ENCODE measurements at regions not wholly inside any gene's neighbourhood (a gene's known extent, or its start where the extent isn't known, plus 50 kb on each side); places are given as distances from the start of the nearest gene placed in this dataset.
"Not testable (repeated sequence)": the region's sequence is repeated elsewhere in the genome, so short reads cannot be mapped to it uniquely, and the experiment has no call there.

DNA sequence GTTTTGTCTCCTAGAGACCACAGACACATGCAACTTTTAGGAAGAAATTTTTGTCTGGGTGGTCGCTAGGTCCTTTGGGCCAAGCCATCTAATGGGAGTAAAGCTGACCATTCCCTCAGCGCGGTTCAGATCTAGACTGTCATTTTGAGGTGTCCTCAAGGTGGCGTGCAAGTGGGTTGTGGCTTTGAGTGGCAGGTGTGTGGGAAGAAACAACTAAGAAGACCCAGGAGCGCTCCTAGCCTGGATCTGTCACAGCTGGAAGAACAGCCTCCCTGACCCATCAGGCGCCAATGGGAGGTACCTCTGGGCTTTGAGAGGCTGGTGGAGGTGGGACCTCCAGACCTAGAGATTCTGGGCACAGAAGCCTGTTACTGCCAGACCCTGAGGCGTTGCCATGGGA, 645.1 kb downstream of the KCNJ18 start:
- no peak for DNase-seq
- POLR2A ChIA-PET, result no interaction called here
- Histone ChIP-seq H3K4me3 (ENCODE audit: control insufficient read depth in 1 of 7, extremely low read depth in 1 of 7, insufficient read depth in 4 of 7, low read depth in 2 of 7, low read length in 6 of 7) (no peak overlapping the region), H3K27ac (ENCODE audit: insufficient read depth in 1 of 2, low read depth in 1 of 2, low read length in 2 of 2, poor library complexity in 1 of 2, severe bottlenecking in 2 of 2) (no peak overlapping the region), H3K27me3 (replicated peaks in 2 of 5; ENCODE audit: control insufficient read depth in 4 of 5, insufficient read depth in 5 of 5, low read length in 4 of 5) (no peaks in the 10 kb centered on the region), H3K9me3 (ENCODE audit: control extremely low read depth in 1 of 5, control insufficient read depth in 4 of 5, insufficient read depth in 2 of 5, low read depth in 1 of 5, low read length in 4 of 5) (peaks cover 0 to 6% (median 4%) of the 10 kb centered on the region in 5 experiments), H3K4me1 (ENCODE audit: control extremely low read depth in 1 of 4, control insufficient read depth in 4 of 4, insufficient read depth in 4 of 4, low read length in 3 of 4) (no peaks in the 10 kb centered on the region), H3K36me3 (ENCODE audit: control insufficient read depth in 4 of 4, insufficient read depth in 4 of 4, low read length in 3 of 4) (no peaks in the 10 kb centered on the region)
- 48% methylated on average over 5 of the region's 7 CpGs for WGBS (ENCODE audit: insufficient coverage)
- CTCF ChIA-PET, result no interaction called here

DNA sequence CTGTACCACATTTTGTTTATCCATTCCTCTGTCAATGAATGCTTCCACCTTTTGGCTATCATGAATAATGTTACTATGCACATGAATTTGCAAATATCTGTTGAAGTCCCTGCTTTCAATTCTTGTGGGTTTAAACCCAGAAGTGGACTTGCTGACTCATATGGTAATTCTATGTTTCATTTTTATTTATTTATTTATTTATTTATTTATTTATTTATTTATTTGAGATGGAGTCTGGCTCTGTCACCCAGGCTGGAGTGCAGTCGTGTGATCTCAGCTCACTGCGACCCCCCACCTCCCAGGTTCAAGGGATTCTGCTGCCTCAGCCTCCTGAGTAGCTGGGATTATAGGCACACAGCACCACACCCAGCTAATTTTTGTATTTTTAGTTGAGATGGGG, 664.3 kb downstream of the KCNJ18 start:
- H3K9me3 ChIP-seq (ENCODE audit: control extremely low read depth in 1 of 5, control insufficient read depth in 4 of 5, insufficient read depth in 2 of 5, low read depth in 1 of 5, low read length in 4 of 5); DNase-seq; H3K4me3 ChIP-seq (ENCODE audit: control insufficient read depth in 1 of 7, extremely low read depth in 1 of 7, insufficient read depth in 4 of 7, low read depth in 2 of 7, low read length in 6 of 7); POLR2A ChIA-PET; CTCF ChIA-PET; H3K36me3 ChIP-seq (ENCODE audit: control insufficient read depth in 4 of 4, insufficient read depth in 4 of 4, low read length in 3 of 4); H3K27ac ChIP-seq (ENCODE audit: insufficient read depth in 1 of 2, low read depth in 1 of 2, low read length in 2 of 2, poor library complexity in 1 of 2, severe bottlenecking in 2 of 2); H3K27me3 ChIP-seq (replicated peaks in 2 of 5; ENCODE audit: control insufficient read depth in 4 of 5, insufficient read depth in 5 of 5, low read length in 4 of 5); H3K4me1 ChIP-seq (ENCODE audit: control extremely low read depth in 1 of 4, control insufficient read depth in 4 of 4, insufficient read depth in 4 of 4, low read length in 3 of 4): not testable (repeated sequence)
- no CpG with 5 or more reads among the region's 2 CpGs for WGBS (ENCODE audit: insufficient coverage)

DNA sequence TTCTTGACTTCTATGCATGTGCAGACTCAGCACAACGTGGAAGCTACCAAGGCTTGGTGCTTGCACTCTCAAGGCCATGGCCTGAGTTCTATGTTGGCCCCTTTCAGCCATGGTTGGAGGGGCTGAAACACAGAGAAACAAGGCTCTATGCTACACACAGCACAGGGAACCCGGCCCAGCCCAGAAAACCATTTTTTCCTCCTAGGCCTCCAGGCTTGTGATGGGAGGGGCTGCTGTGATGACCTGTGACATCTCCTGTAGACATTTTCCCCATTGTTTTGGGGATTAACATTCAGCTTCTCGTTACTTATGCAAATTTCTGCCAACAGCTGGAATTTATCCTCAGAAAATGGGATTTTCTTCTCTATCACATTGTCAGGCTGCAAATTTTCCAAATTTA, 678.7 kb downstream of the KCNJ18 start:
- H3K9me3 ChIP-seq (ENCODE audit: control extremely low read depth in 1 of 5, control insufficient read depth in 4 of 5, insufficient read depth in 2 of 5, low read depth in 1 of 5, low read length in 4 of 5); H3K4me3 ChIP-seq (ENCODE audit: control insufficient read depth in 1 of 7, extremely low read depth in 1 of 7, insufficient read depth in 4 of 7, low read depth in 2 of 7, low read length in 6 of 7); H3K4me1 ChIP-seq (ENCODE audit: control extremely low read depth in 1 of 4, control insufficient read depth in 4 of 4, insufficient read depth in 4 of 4, low read length in 3 of 4); POLR2A ChIA-PET; H3K27ac ChIP-seq (ENCODE audit: insufficient read depth in 1 of 2, low read depth in 1 of 2, low read length in 2 of 2, poor library complexity in 1 of 2, severe bottlenecking in 2 of 2); DNase-seq; CTCF ChIA-PET; H3K36me3 ChIP-seq (ENCODE audit: control insufficient read depth in 4 of 4, insufficient read depth in 4 of 4, low read length in 3 of 4); H3K27me3 ChIP-seq (replicated peaks in 2 of 5; ENCODE audit: control insufficient read depth in 4 of 5, insufficient read depth in 5 of 5, low read length in 4 of 5): not testable (repeated sequence)
- WGBS (ENCODE audit: insufficient coverage), result 9% methylated on average over 1 of the region's 3 CpGs

DNA sequence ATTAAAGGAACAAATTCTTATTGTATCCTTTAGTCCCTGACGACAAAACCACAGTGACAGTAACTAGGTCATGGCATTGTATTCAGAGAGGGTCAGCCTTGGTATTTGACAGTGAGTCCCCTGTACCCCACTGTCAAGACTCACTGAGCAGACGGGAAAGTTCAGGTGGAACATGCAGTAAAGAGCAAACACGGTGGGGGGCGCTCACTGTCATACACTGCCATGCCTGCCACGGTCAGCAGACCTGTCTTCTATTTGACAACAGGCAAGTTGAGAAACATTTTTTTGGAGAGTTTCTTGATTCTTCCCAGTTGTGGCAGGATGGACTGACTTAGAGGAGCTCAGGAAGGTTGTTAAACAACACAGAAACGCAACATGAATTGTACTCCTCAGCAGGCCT, 681.6 kb downstream of the KCNJ18 start:
- Histone ChIP-seq H3K27me3 (replicated peaks in 2 of 5; ENCODE audit: control insufficient read depth in 4 of 5, insufficient read depth in 5 of 5, low read length in 4 of 5) (no peaks in the 10 kb centered on the region), H3K4me3 (ENCODE audit: control insufficient read depth in 1 of 7, extremely low read depth in 1 of 7, insufficient read depth in 4 of 7, low read depth in 2 of 7, low read length in 6 of 7) (no peak overlapping the region), H3K4me1 (ENCODE audit: control extremely low read depth in 1 of 4, control insufficient read depth in 4 of 4, insufficient read depth in 4 of 4, low read length in 3 of 4) (no peaks in the 10 kb centered on the region), H3K36me3 (ENCODE audit: control insufficient read depth in 4 of 4, insufficient read depth in 4 of 4, low read length in 3 of 4) (no peaks in the 10 kb centered on the region), H3K9me3 (ENCODE audit: control extremely low read depth in 1 of 5, control insufficient read depth in 4 of 5, insufficient read depth in 2 of 5, low read depth in 1 of 5, low read length in 4 of 5) (peaks cover 0 to 9% (median 5%) of the 10 kb centered on the region in 5 experiments), H3K27ac (ENCODE audit: insufficient read depth in 1 of 2, low read depth in 1 of 2, low read length in 2 of 2, poor library complexity in 1 of 2, severe bottlenecking in 2 of 2) (no peak overlapping the region)
- WGBS (ENCODE audit: insufficient coverage), result 53% methylated on average over 5 of the region's 6 CpGs
- CTCF ChIA-PET, result no interaction called here
- POLR2A ChIA-PET, result no interaction called here
- DNase-seq, result no peak

DNA sequence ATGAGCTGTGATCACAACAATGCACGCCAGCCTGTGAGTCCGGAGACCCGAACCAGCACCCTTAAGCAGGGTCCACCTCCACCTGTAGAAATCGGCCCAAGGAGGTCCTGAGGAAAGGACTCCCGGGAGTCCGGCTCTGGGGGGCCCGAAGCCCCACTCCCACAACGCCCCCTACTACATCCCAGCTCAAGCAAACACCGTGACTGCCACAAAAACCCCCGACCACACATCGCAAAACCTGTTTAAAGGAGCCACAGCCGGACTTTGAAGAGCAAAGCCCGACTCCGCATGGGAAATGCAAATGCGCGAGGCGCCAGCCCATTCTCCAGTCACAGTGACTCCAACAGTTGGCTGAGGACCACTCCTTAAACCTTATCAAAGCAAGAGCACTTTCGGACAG, 682.4 kb downstream of the KCNJ18 start:
- 73% methylated on average over 16 of the region's 18 CpGs for WGBS (ENCODE audit: insufficient coverage)
- peaks cover 0 to 9% (median 4%) of the 10 kb centered on the region in 5 experiments for H3K9me3 ChIP-seq (ENCODE audit: control extremely low read depth in 1 of 5, control insufficient read depth in 4 of 5, insufficient read depth in 2 of 5, low read depth in 1 of 5, low read length in 4 of 5)
- H3K4me1 ChIP-seq (ENCODE audit: control extremely low read depth in 1 of 4, control insufficient read depth in 4 of 4, insufficient read depth in 4 of 4, low read length in 3 of 4), result no peaks in the 10 kb centered on the region
- no peak for DNase-seq
- no peak overlapping the region for H3K4me3 ChIP-seq (ENCODE audit: control insufficient read depth in 1 of 7, extremely low read depth in 1 of 7, insufficient read depth in 4 of 7, low read depth in 2 of 7, low read length in 6 of 7)
- no peak overlapping the region for H3K27ac ChIP-seq (ENCODE audit: insufficient read depth in 1 of 2, low read depth in 1 of 2, low read length in 2 of 2, poor library complexity in 1 of 2, severe bottlenecking in 2 of 2)
- no peaks in the 10 kb centered on the region for H3K27me3 ChIP-seq (replicated peaks in 2 of 5; ENCODE audit: control insufficient read depth in 4 of 5, insufficient read depth in 5 of 5, low read length in 4 of 5)
- CTCF ChIA-PET, result no interaction called here
- no peaks in the 10 kb centered on the region for H3K36me3 ChIP-seq (ENCODE audit: control insufficient read depth in 4 of 4, insufficient read depth in 4 of 4, low read length in 3 of 4)
- POLR2A ChIA-PET, result no interaction called here

DNA sequence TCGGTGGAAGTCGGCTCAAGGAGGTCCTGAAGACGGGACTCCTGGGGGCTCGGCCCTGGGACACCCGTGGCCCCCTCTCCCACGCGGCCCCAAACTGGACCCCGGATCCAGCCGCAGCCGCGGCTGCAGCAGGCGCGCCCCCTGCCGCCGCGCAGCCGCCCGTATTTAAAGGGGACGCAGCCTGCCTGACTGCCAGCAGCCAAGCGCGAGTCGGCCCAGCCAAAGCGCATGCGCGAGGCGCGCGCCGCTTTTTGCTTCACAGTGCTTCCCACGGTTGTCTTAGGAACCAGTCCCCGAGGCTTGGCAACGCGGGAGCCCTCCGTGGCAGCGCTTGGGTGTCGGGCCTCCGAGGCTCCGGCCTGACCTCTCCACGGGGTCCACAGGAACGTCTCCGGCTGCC, 684.4 kb downstream of the KCNJ18 start:
- H3K36me3 ChIP-seq (ENCODE audit: control insufficient read depth in 4 of 4, insufficient read depth in 4 of 4, low read length in 3 of 4); H3K27ac ChIP-seq (ENCODE audit: insufficient read depth in 1 of 2, low read depth in 1 of 2, low read length in 2 of 2, poor library complexity in 1 of 2, severe bottlenecking in 2 of 2); POLR2A ChIA-PET; H3K9me3 ChIP-seq (ENCODE audit: control extremely low read depth in 1 of 5, control insufficient read depth in 4 of 5, insufficient read depth in 2 of 5, low read depth in 1 of 5, low read length in 4 of 5); DNase-seq; CTCF ChIA-PET; H3K27me3 ChIP-seq (replicated peaks in 2 of 5; ENCODE audit: control insufficient read depth in 4 of 5, insufficient read depth in 5 of 5, low read length in 4 of 5); H3K4me1 ChIP-seq (ENCODE audit: control extremely low read depth in 1 of 4, control insufficient read depth in 4 of 4, insufficient read depth in 4 of 4, low read length in 3 of 4); H3K4me3 ChIP-seq (ENCODE audit: control insufficient read depth in 1 of 7, extremely low read depth in 1 of 7, insufficient read depth in 4 of 7, low read depth in 2 of 7, low read length in 6 of 7): not testable (repeated sequence)
- WGBS (ENCODE audit: insufficient coverage), result no CpG with 5 or more reads among the region's 41 CpGs

DNA sequence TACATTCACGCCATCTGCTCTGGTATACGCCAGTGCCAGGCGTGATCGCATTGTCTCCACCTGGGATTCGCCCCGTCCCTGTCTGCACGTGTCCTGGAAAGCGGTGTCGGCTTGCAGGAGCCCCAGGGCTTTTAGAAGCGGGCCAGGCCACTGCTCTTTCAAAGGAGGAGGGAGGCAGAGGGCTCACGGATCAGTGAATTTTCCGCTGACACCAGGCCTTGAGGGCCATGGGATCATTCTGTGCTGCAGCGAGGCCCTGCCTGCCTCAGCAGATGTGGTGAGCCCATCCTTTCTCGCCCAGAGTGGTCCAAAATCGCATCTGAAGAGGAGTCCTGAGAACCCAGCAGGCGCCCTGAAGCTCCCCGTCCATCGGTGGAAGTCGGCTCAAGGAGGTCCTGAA, 686.4 kb downstream of the KCNJ18 start:
- H3K36me3 ChIP-seq (ENCODE audit: control insufficient read depth in 4 of 4, insufficient read depth in 4 of 4, low read length in 3 of 4); DNase-seq; H3K4me1 ChIP-seq (ENCODE audit: control extremely low read depth in 1 of 4, control insufficient read depth in 4 of 4, insufficient read depth in 4 of 4, low read length in 3 of 4); H3K9me3 ChIP-seq (ENCODE audit: control extremely low read depth in 1 of 5, control insufficient read depth in 4 of 5, insufficient read depth in 2 of 5, low read depth in 1 of 5, low read length in 4 of 5); POLR2A ChIA-PET; H3K4me3 ChIP-seq (ENCODE audit: control insufficient read depth in 1 of 7, extremely low read depth in 1 of 7, insufficient read depth in 4 of 7, low read depth in 2 of 7, low read length in 6 of 7); CTCF ChIA-PET; H3K27me3 ChIP-seq (replicated peaks in 2 of 5; ENCODE audit: control insufficient read depth in 4 of 5, insufficient read depth in 5 of 5, low read length in 4 of 5); H3K27ac ChIP-seq (ENCODE audit: insufficient read depth in 1 of 2, low read depth in 1 of 2, low read length in 2 of 2, poor library complexity in 1 of 2, severe bottlenecking in 2 of 2): not testable (repeated sequence)
- WGBS (ENCODE audit: insufficient coverage), result no CpG with 5 or more reads among the region's 19 CpGs

DNA sequence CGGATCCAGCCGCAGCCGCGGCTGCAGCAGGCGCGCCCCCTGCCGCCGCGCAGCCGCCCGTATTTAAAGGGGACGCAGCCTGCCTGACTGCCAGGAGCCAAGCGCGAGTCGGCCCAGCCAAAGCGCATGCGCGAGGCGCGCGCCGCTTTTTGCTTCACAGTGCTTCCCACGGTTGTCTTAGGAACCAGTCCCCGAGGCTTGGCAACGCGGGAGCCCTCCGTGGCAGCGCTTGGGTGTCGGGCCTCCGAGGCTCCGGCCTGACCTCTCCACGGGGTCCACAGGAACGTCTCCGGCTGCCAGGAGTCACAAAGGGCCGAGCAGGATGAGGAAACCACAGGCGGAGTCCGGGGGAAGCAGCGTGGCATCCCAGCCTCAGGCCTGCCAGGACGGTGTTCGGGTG, 689.3 kb downstream of the KCNJ18 start:
- POLR2A ChIA-PET; H3K27ac ChIP-seq (ENCODE audit: insufficient read depth in 1 of 2, low read depth in 1 of 2, low read length in 2 of 2, poor library complexity in 1 of 2, severe bottlenecking in 2 of 2); H3K4me3 ChIP-seq (ENCODE audit: control insufficient read depth in 1 of 7, extremely low read depth in 1 of 7, insufficient read depth in 4 of 7, low read depth in 2 of 7, low read length in 6 of 7); DNase-seq; H3K36me3 ChIP-seq (ENCODE audit: control insufficient read depth in 4 of 4, insufficient read depth in 4 of 4, low read length in 3 of 4); CTCF ChIA-PET; H3K4me1 ChIP-seq (ENCODE audit: control extremely low read depth in 1 of 4, control insufficient read depth in 4 of 4, insufficient read depth in 4 of 4, low read length in 3 of 4); H3K27me3 ChIP-seq (replicated peaks in 2 of 5; ENCODE audit: control insufficient read depth in 4 of 5, insufficient read depth in 5 of 5, low read length in 4 of 5); H3K9me3 ChIP-seq (ENCODE audit: control extremely low read depth in 1 of 5, control insufficient read depth in 4 of 5, insufficient read depth in 2 of 5, low read depth in 1 of 5, low read length in 4 of 5): not testable (repeated sequence)
- no CpG with 5 or more reads among the region's 40 CpGs for WGBS (ENCODE audit: insufficient coverage)

All from common myeloid progenitor, CD34-positive (primary cell).